Lower leg skin (tissue), 3 donors: ENCODE measurements at regions not wholly inside any gene's neighbourhood (a gene's known extent, or its start where the extent isn't known, plus 50 kb on each side); places are given as distances from the start of the nearest gene placed in this dataset.

ENCODE experiments used
- POLR2A ChIP-seq, 2 donors: fragments of 450-650 bp; IDR thresholded peaks; one replicate each; pipeline ENCODE4 v1.6.1; 2016 to 2017; ENCODE audit warnings: antibody characterized with exemption in 2 of 2, mild to moderate bottlenecking in 1 of 2, moderate library complexity in 1 of 2
- TF ChIP-seq, protein P1 (sequence below), 3 donors: fragments of 450-650 bp; IDR thresholded peaks; one replicate each; pipeline ENCODE4 v1.5.1; 2016; ENCODE audit warnings: antibody characterized with exemption in 3 of 3, mild to moderate bottlenecking in 3 of 3, moderate library complexity in 2 of 3

- no peak for TF ChIP-seq POLR2A (IDR thresholded peaks at IDR 0.05)
- TF ChIP-seq, protein P1, sequence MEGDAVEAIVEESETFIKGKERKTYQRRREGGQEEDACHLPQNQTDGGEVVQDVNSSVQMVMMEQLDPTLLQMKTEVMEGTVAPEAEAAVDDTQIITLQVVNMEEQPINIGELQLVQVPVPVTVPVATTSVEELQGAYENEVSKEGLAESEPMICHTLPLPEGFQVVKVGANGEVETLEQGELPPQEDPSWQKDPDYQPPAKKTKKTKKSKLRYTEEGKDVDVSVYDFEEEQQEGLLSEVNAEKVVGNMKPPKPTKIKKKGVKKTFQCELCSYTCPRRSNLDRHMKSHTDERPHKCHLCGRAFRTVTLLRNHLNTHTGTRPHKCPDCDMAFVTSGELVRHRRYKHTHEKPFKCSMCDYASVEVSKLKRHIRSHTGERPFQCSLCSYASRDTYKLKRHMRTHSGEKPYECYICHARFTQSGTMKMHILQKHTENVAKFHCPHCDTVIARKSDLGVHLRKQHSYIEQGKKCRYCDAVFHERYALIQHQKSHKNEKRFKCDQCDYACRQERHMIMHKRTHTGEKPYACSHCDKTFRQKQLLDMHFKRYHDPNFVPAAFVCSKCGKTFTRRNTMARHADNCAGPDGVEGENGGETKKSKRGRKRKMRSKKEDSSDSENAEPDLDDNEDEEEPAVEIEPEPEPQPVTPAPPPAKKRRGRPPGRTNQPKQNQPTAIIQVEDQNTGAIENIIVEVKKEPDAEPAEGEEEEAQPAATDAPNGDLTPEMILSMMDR (IDR thresholded peaks at IDR 0.05) = no peak
Observed at GRCh38 chr13:19048381-19048780, 133.2 kb downstream of the TUBA3C start.
